SU-DHL-6 (cell line): ENCODE measurements at regions not wholly inside any gene's neighbourhood (a gene's known extent, or its start where the extent isn't known, plus 50 kb on each side); places are given as distances from the start of the nearest gene placed in this dataset.

Experiments
- H2AFZ ChIP-seq: fragments of 200-600 bp; sonication (generic); 2 replicates; pipeline ENCODE4 v1.6.1; 2014; ENCODE audit warnings: low read depth, mild to moderate bottlenecking, moderate library complexity, mixed read lengths, antibody characterized with exemption, low read length; ENCODE audit not compliant: severe bottlenecking
- H3F3A ChIP-seq: fragments of 200-600 bp; shearing (Covaris generic); 2 replicates; pipeline ENCODE4 v1.6.0; 2016; ENCODE audit warnings: antibody characterized with exemption, mild to moderate bottlenecking; ENCODE audit not compliant: insufficient read depth
- H3K27ac ChIP-seq: fragments of 200-600 bp; sonication (generic); 2 replicates; pipeline ENCODE4 v1.5.1; 2016; ENCODE audit warnings: low read depth, mild to moderate bottlenecking, low read length, moderate library complexity, mixed read lengths
- H3K27me3 ChIP-seq: fragments of 200-600 bp; sonication (generic), shearing (Covaris generic); 2 replicates; pipeline ENCODE4 v1.6.0; 2014; ENCODE audit warnings: mild to moderate bottlenecking, low read length
- H3K36me3 ChIP-seq: fragments of 200-600 bp; sonication (generic); 2 replicates; pipeline ENCODE4 v1.6.1; 2014; ENCODE audit warnings: mild to moderate bottlenecking, low read length, mixed read lengths
- H3K4me2 ChIP-seq: fragments of 300-600, 200-600 bp; shearing (Covaris generic), sonication (generic); 2 replicates; pipeline ENCODE4 v1.6.0; 2014; ENCODE audit warnings: low read length, low read depth, mild to moderate bottlenecking; ENCODE audit not compliant: poor library complexity, severe bottlenecking
- H3K4me3 ChIP-seq: fragments of 200-600 bp; sonication (generic); 2 replicates; pipeline ENCODE4 v1.5.1; 2014; ENCODE audit warnings: antibody characterized with exemption, low read length, mild to moderate bottlenecking, mixed read lengths; ENCODE audit not compliant: insufficient read depth, poor library complexity, severe bottlenecking
- H3K79me2 ChIP-seq: fragments of 200-600 bp; sonication (generic); 2 replicates; pipeline ENCODE4 v1.6.1; 2014; ENCODE audit warnings: mild to moderate bottlenecking, low read length, moderate library complexity; ENCODE audit not compliant: insufficient read depth
- H3K9ac ChIP-seq: fragments of 200-600 bp; sonication (generic); 2 replicates; pipeline ENCODE4 v1.7.0; 2014; ENCODE audit warnings: mild to moderate bottlenecking, low read length
- H3K9me2 ChIP-seq: fragments of 200-600 bp; sonication (generic); replicated peaks from 2 replicates; pipeline ENCODE4 v1.6.1; 2014; ENCODE audit warnings: low read length; ENCODE audit not compliant: insufficient read depth
- H3K9me3 ChIP-seq: fragments of 200-600 bp; sonication (generic); 2 replicates; pipeline ENCODE4 v1.6.1; 2014; ENCODE audit warnings: low read length, mixed read lengths; ENCODE audit not compliant: insufficient read depth
- H4K20me1 ChIP-seq: fragments of 200-600 bp; sonication (generic); 2 replicates; pipeline ENCODE4 v1.6.1; 2014; ENCODE audit warnings: low read depth, mild to moderate bottlenecking, antibody characterized with exemption, low read length, moderate library complexity, mixed read lengths
- EZH2phosphoT487 ChIP-seq: fragments of 200-600 bp; sonication (generic), shearing (Covaris generic); conservative IDR thresholded peaks from 2 replicates; pipeline ENCODE4 v1.6.1; 2018; ENCODE audit warnings: mild to moderate bottlenecking, antibody characterized with exemption, low read length, moderate library complexity, mixed read lengths
- TF ChIP-seq, protein P1 (sequence below): fragments of 200-600 bp; sonication (generic); IDR thresholded peaks from one replicate; pipeline ENCODE4 v1.5.1; 2017; ENCODE audit warnings: antibody characterized with exemption, mild to moderate bottlenecking, low read length, moderate library complexity; ENCODE audit not compliant: insufficient read depth, poor library complexity, severe bottlenecking

DNA sequence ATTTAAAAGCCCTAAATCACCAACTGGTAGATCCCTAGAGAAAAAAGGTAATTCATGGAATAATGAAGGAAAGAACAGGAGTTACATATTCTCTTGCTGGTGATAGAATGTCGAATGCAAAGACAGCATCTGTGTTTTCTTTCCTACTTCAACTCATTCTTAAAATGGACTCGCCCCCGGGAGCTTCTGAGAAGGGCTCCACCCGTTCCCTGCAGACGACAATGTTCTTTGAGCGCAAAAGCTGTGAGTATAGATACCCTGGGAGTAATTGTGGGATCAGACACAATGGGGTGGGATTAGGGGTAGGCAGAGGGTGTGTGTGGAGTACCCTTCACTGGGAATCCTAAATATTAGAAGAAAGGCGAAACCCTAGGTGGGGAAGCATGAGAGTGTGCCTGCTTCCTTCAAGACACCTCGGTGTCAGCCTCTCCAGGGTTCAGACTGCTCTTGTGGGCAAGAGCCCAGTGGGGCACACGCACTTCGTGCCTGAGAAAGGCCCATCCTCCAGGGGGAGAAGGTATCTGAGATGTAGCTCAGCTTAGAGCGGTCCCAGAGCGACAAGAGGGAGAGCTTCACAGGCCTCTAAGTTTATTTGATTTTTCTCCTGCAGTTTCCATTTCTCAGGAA, 123.3 kb upstream of the DPYD start:
- Histone ChIP-seq H3K9me2 (no peaks in the 10 kb centered on the region), H3K9me3 (no peaks in the 10 kb centered on the region), H3K27ac (no peak overlapping the region), H3K79me2 (no peaks in the 10 kb centered on the region), H3K9ac (no peak overlapping the region), H2AFZ (no peak overlapping the region), H4K20me1 (no peaks in the 10 kb centered on the region), H3K36me3 (no peaks in the 10 kb centered on the region), H3F3A (no peaks in the 10 kb centered on the region), H3K4me2 (no peak overlapping the region), H3K4me3 (no peak overlapping the region), H3K27me3 (no peaks in the 10 kb centered on the region)
- TF ChIP-seq EZH2phosphoT487 = no peak
- TF ChIP-seq, protein P1, sequence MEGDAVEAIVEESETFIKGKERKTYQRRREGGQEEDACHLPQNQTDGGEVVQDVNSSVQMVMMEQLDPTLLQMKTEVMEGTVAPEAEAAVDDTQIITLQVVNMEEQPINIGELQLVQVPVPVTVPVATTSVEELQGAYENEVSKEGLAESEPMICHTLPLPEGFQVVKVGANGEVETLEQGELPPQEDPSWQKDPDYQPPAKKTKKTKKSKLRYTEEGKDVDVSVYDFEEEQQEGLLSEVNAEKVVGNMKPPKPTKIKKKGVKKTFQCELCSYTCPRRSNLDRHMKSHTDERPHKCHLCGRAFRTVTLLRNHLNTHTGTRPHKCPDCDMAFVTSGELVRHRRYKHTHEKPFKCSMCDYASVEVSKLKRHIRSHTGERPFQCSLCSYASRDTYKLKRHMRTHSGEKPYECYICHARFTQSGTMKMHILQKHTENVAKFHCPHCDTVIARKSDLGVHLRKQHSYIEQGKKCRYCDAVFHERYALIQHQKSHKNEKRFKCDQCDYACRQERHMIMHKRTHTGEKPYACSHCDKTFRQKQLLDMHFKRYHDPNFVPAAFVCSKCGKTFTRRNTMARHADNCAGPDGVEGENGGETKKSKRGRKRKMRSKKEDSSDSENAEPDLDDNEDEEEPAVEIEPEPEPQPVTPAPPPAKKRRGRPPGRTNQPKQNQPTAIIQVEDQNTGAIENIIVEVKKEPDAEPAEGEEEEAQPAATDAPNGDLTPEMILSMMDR = no peak

DNA sequence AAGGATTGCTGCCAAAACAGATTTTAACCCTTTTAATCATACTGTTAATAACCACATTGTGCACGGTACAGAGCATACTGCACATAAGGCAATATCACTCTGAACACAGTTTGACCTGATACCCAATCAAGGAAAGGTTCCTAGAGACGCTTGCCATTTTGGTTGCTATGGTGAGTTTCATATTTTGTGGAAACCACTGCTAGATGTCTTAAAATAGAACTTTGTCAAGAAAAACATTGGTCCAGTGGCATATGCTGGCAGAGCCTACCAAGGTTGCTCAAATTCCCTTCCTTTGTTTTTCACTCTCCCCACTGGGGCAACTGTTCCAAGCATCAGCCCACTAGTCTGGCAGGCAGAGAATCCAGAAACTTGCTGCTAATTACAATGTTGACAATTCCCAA, 114.8 kb upstream of the DPYD start:
- H3F3A ChIP-seq = no peaks in the 10 kb centered on the region
- H3K4me3 ChIP-seq = no peak overlapping the region
- no peak for TF ChIP-seq EZH2phosphoT487
- TF ChIP-seq, protein P1 = no peak
- H3K9ac ChIP-seq = no peak overlapping the region
- H2AFZ ChIP-seq = no peak overlapping the region
- no peaks in the 10 kb centered on the region for H4K20me1 ChIP-seq
- no peaks in the 10 kb centered on the region for H3K79me2 ChIP-seq
- H3K9me3 ChIP-seq = no peaks in the 10 kb centered on the region
- no peaks in the 10 kb centered on the region for H3K9me2 ChIP-seq
- H3K27me3 ChIP-seq = no peaks in the 10 kb centered on the region
- H3K4me2 ChIP-seq = no peak overlapping the region
- no peak overlapping the region for H3K27ac ChIP-seq
- H3K36me3 ChIP-seq = no peaks in the 10 kb centered on the region

GRCh38 chr1:98034505-98034904, 113.7 kb upstream of the DPYD start:
- Histone ChIP-seq H3F3A (no peaks in the 10 kb centered on the region), H3K79me2 (no peaks in the 10 kb centered on the region), H3K4me2 (no peak overlapping the region), H3K27ac (no peak overlapping the region), H3K36me3 (no peaks in the 10 kb centered on the region), H3K9ac (no peak overlapping the region), H3K27me3 (no peaks in the 10 kb centered on the region), H2AFZ (no peak overlapping the region), H4K20me1 (no peaks in the 10 kb centered on the region), H3K9me2 (no peaks in the 10 kb centered on the region), H3K4me3 (no peak overlapping the region), H3K9me3 (no peaks in the 10 kb centered on the region)
- TF ChIP-seq, protein P1 = no peak
- TF ChIP-seq EZH2phosphoT487 = no peak
